HG03139 (cell line): ENCODE measurements at regions not wholly inside any gene's neighbourhood (a gene's known extent, or its start where the extent isn't known, plus 50 kb on each side); places are given as distances from the start of the nearest gene placed in this dataset.
"Not testable (repeated sequence)": the region's sequence is repeated elsewhere in the genome, so short reads cannot be mapped to it uniquely, and the experiment has no call there.

Experiments used
- ATAC-seq: cut with Tn5 transposase; IDR thresholded peaks from one replicate; pipeline ENCODE4 v1.9.1; 2021; ENCODE audit not compliant: unreplicated experiment

GRCh38 chr12:47351526-47351925 is 271.8 kb upstream of the AMIGO2 start:
- no peak for ATAC-seq

- no peak for ATAC-seq
These were observed 270.3 kb upstream of the AMIGO2 start for GRCh38 chr12:47350062-47350408.

- no peak for ATAC-seq
These were observed 269.6 kb upstream of the AMIGO2 start for GRCh38 chr12:47349137-47350061.

- ATAC-seq: no peak
These were observed 268.4 kb upstream of the AMIGO2 start for GRCh38 chr12:47348206-47348605.

- no peak for ATAC-seq
These were observed 266.7 kb upstream of the AMIGO2 start for GRCh38 chr12:47346251-47347019.

GRCh38 chr12:47343684-47344567 is 264.2 kb upstream of the AMIGO2 start:
- no peak for ATAC-seq

- no peak for ATAC-seq
These were observed 260.8 kb upstream of the AMIGO2 start for GRCh38 chr12:47340411-47341015.

GRCh38 chr12:47337581-47337980 is 257.8 kb upstream of the AMIGO2 start:
- ATAC-seq: no peak

GRCh38 chr12:47333271-47333858 is 253.6 kb upstream of the AMIGO2 start:
- ATAC-seq: not testable (repeated sequence)

GRCh38 chr12:47328831-47329545 is 249.2 kb upstream of the AMIGO2 start:
- ATAC-seq: no peak

- no peak for ATAC-seq
These were observed 246.4 kb upstream of the AMIGO2 start for GRCh38 chr12:47326190-47326589.

- no peak for ATAC-seq
These were observed 244.0 kb upstream of the AMIGO2 start for GRCh38 chr12:47323802-47324201.

GRCh38 chr12:47321436-47321835 is 241.7 kb upstream of the AMIGO2 start:
- no peak for ATAC-seq

GRCh38 chr12:47319746-47320145 is 240.0 kb upstream of the AMIGO2 start:
- no peak for ATAC-seq

- no peak for ATAC-seq
These were observed 239.2 kb upstream of the AMIGO2 start for GRCh38 chr12:47318963-47319362.

- no peak for ATAC-seq
These were observed 237.6 kb upstream of the AMIGO2 start for GRCh38 chr12:47317175-47317915.

GRCh38 chr12:47316609-47317049 is 236.9 kb upstream of the AMIGO2 start:
- ATAC-seq: no peak

- ATAC-seq: no peak
These were observed 235.2 kb upstream of the AMIGO2 start for GRCh38 chr12:47314996-47315395.
